ENCODE measurements at regions not wholly inside any gene's neighbourhood (a gene's known extent, or its start where the extent isn't known, plus 50 kb on each side); places are given as distances from the start of the nearest gene placed in this dataset.
"Not testable (repeated sequence)": the region's sequence is repeated elsewhere in the genome, so short reads cannot be mapped to it uniquely, and the experiment has no call there.

- no peak for DNase-seq
These were observed 394.0 kb downstream of the DLEU7 start for GRCh38 chr13:50449465-50449864.

- DNase-seq, result no peak
These were observed 393.2 kb downstream of the DLEU7 start for GRCh38 chr13:50450279-50450678.

GRCh38 chr13:50451609-50452008 lies 391.9 kb downstream of the DLEU7 start:
- no peak for DNase-seq

GRCh38 chr13:50452028-50452427 lies 391.5 kb downstream of the DLEU7 start:
- DNase-seq, result no peak

- no peak for DNase-seq
These were observed 390.7 kb downstream of the DLEU7 start for GRCh38 chr13:50452756-50453155.

- DNase-seq, result no peak
These were observed 390.3 kb downstream of the DLEU7 start for GRCh38 chr13:50453188-50453587.

GRCh38 chr13:50456111-50456510 lies 387.4 kb downstream of the DLEU7 start:
- DNase-seq, result no peak

GRCh38 chr13:50457415-50458393 lies 385.8 kb downstream of the DLEU7 start:
- no peak for DNase-seq

- DNase-seq, result no peak
These were observed 384.4 kb downstream of the DLEU7 start for GRCh38 chr13:50459046-50459445.

GRCh38 chr13:50459658-50460057 lies 383.8 kb downstream of the DLEU7 start:
- no peak for DNase-seq

- DNase-seq, result no peak
These were observed 383.1 kb downstream of the DLEU7 start for GRCh38 chr13:50460358-50460757.

GRCh38 chr13:50461189-50461588 lies 382.3 kb downstream of the DLEU7 start:
- DNase-seq, result no peak

- DNase-seq, result no peak
These were observed 379.8 kb downstream of the DLEU7 start for GRCh38 chr13:50463719-50464118.

- DNase-seq, result no peak
These were observed 378.9 kb downstream of the DLEU7 start for GRCh38 chr13:50464349-50465251.

- no peak for DNase-seq
These were observed 377.0 kb downstream of the DLEU7 start for GRCh38 chr13:50466456-50466855.

- no peak for DNase-seq
These were observed 376.1 kb downstream of the DLEU7 start for GRCh38 chr13:50467156-50468110.

- DNase-seq, result no peak
These were observed 374.4 kb downstream of the DLEU7 start for GRCh38 chr13:50468849-50469669.

- not testable (repeated sequence) for DNase-seq
These were observed 370.4 kb downstream of the DLEU7 start for GRCh38 chr13:50473050-50473449.

- no peak for DNase-seq
These were observed 369.3 kb downstream of the DLEU7 start for GRCh38 chr13:50474088-50474662.
